NCI-H1417 (cell line): ENCODE measurements at regions not wholly inside any gene's neighbourhood (a gene's known extent, or its start where the extent isn't known, plus 50 kb on each side); places are given as distances from the start of the nearest gene placed in this dataset.
"Not testable (repeated sequence)": the region's sequence is repeated elsewhere in the genome, so short reads cannot be mapped to it uniquely, and the experiment has no call there.

ENCODE experiments used
- DNase-seq, 3 experiments: peaks; one replicate each; lab custom pipeline; 2025; lab: John Stamatoyannopoulos, UW

- DNase-seq = no peak
Observed at GRCh38 chr3:194042927-194043326, 93.0 kb upstream of the HES1 start.

- no peak for DNase-seq
Observed at GRCh38 chr3:194043516-194043915, 92.4 kb upstream of the HES1 start.

GRCh38 chr3:194045289-194045688, 90.7 kb upstream of the HES1 start:
- no peak for DNase-seq

GRCh38 chr3:194045919-194046318, 90.0 kb upstream of the HES1 start:
- no peak for DNase-seq

- DNase-seq = no peak
Observed at GRCh38 chr3:194046531-194046930, 89.4 kb upstream of the HES1 start.

GRCh38 chr3:194046995-194047645, 88.8 kb upstream of the HES1 start:
- peak; percentile 4 to 80 (median 55) for DNase-seq

GRCh38 chr3:194049394-194049793, 86.6 kb upstream of the HES1 start:
- peak in 1 of 3 experiments; percentile 31 for DNase-seq

GRCh38 chr3:194050782-194051320, 85.1 kb upstream of the HES1 start:
- no peak for DNase-seq

GRCh38 chr3:194051366-194052149, 84.4 kb upstream of the HES1 start:
- DNase-seq = peak in 2 of 3 experiments; percentile 92 to 99

GRCh38 chr3:194053136-194053535, 82.8 kb upstream of the HES1 start:
- DNase-seq = no peak

GRCh38 chr3:194054016-194054415, 81.9 kb upstream of the HES1 start:
- DNase-seq = no peak

- DNase-seq = no peak
Observed at GRCh38 chr3:194054540-194054939, 81.4 kb upstream of the HES1 start.

- DNase-seq = peak in 1 of 3 experiments; percentile 49
Observed at GRCh38 chr3:194054961-194055360, 81.0 kb upstream of the HES1 start.

GRCh38 chr3:194056323-194056722, 79.6 kb upstream of the HES1 start:
- not testable (repeated sequence) for DNase-seq

- DNase-seq = no peak
Observed at GRCh38 chr3:194056731-194057415, 79.1 kb upstream of the HES1 start.

- no peak for DNase-seq
Observed at GRCh38 chr3:194057570-194058188, 78.3 kb upstream of the HES1 start.

- DNase-seq = peak; percentile 48 to 93 (median 84)
Observed at GRCh38 chr3:194058189-194058571, 77.8 kb upstream of the HES1 start.

GRCh38 chr3:194058753-194059152, 77.2 kb upstream of the HES1 start:
- peak in 1 of 3 experiments; percentile 60 for DNase-seq

- no peak for DNase-seq
Observed at GRCh38 chr3:194061421-194062030, 74.4 kb upstream of the HES1 start.

- no peak for DNase-seq
Observed at GRCh38 chr3:194062830-194063229, 73.1 kb upstream of the HES1 start.
